ENCODE measurements at regions not wholly inside any gene's neighbourhood (a gene's known extent, or its start where the extent isn't known, plus 50 kb on each side); places are given as distances from the start of the nearest gene placed in this dataset.

DNA sequence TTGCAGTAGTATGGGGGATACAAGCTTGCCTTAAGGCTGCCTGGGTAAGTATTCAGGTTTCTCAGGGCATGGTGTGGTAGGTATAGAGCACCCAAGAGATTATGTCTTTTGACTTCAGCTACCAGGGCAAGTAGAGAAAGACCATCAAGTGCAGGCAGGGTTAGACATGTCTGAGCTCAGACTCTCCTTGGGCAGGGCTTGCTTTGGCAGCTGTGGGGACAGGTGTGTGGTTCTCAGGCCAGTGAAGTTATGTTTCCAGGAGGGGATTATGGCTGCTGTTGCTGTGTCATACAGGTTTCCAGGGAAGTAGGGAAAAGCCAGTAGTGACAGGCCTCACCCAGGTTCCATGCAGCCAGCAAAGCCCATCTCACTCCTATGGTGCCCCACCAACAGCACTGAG lies 1040.4 kb downstream of the FLRT2 start:
- TF ChIP-seq, protein P1, sequence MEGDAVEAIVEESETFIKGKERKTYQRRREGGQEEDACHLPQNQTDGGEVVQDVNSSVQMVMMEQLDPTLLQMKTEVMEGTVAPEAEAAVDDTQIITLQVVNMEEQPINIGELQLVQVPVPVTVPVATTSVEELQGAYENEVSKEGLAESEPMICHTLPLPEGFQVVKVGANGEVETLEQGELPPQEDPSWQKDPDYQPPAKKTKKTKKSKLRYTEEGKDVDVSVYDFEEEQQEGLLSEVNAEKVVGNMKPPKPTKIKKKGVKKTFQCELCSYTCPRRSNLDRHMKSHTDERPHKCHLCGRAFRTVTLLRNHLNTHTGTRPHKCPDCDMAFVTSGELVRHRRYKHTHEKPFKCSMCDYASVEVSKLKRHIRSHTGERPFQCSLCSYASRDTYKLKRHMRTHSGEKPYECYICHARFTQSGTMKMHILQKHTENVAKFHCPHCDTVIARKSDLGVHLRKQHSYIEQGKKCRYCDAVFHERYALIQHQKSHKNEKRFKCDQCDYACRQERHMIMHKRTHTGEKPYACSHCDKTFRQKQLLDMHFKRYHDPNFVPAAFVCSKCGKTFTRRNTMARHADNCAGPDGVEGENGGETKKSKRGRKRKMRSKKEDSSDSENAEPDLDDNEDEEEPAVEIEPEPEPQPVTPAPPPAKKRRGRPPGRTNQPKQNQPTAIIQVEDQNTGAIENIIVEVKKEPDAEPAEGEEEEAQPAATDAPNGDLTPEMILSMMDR (IDR thresholded peaks at IDR 0.05; ENCODE audit: low read depth, low read length, missing input control): no peak
- no peak for TF ChIP-seq TAF1 (conservative IDR thresholded peaks at IDR 0.05)
- no peak for TF ChIP-seq RAD21 (IDR thresholded peaks at IDR 0.05)
- TF ChIP-seq, protein P2, sequence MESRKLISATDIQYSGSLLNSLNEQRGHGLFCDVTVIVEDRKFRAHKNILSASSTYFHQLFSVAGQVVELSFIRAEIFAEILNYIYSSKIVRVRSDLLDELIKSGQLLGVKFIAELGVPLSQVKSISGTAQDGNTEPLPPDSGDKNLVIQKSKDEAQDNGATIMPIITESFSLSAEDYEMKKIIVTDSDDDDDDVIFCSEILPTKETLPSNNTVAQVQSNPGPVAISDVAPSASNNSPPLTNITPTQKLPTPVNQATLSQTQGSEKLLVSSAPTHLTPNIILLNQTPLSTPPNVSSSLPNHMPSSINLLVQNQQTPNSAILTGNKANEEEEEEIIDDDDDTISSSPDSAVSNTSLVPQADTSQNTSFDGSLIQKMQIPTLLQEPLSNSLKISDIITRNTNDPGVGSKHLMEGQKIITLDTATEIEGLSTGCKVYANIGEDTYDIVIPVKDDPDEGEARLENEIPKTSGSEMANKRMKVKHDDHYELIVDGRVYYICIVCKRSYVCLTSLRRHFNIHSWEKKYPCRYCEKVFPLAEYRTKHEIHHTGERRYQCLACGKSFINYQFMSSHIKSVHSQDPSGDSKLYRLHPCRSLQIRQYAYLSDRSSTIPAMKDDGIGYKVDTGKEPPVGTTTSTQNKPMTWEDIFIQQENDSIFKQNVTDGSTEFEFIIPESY (IDR thresholded peaks at IDR 0.05): no peak
- TF ChIP-seq, protein P3, sequence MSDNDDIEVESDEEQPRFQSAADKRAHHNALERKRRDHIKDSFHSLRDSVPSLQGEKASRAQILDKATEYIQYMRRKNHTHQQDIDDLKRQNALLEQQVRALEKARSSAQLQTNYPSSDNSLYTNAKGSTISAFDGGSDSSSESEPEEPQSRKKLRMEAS (IDR thresholded peaks at IDR 0.05): no peak
- TF ChIP-seq, protein P4, sequence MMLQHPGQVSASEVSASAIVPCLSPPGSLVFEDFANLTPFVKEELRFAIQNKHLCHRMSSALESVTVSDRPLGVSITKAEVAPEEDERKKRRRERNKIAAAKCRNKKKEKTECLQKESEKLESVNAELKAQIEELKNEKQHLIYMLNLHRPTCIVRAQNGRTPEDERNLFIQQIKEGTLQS (IDR thresholded peaks at IDR 0.05): no peak
- TF ChIP-seq GABPA (IDR thresholded peaks at IDR 0.05 in 1 of 2, conservative IDR thresholded peaks at IDR 0.05 in 1 of 2): no peak
- no peak for TF ChIP-seq HNF4A (conservative IDR thresholded peaks at IDR 0.05)
- no peak for TF ChIP-seq JUND (IDR thresholded peaks at IDR 0.05)
- no peak for TF ChIP-seq SP1 (IDR thresholded peaks at IDR 0.05)
- no peak for TF ChIP-seq YY1 (IDR thresholded peaks at IDR 0.05)
